ENCODE measurements at regions not wholly inside any gene's neighbourhood (a gene's known extent, or its start where the extent isn't known, plus 50 kb on each side); places are given as distances from the start of the nearest gene placed in this dataset.

GRCh38 chr17:79323566-79323965 lies 248.9 kb downstream of the ENGASE start:
- Histone ChIP-seq H3K9ac (ENCODE audit: low read depth, low read length) (no peak overlapping the region), H4K20me1 (ENCODE audit: insufficient read depth, low read length) (peaks cover 36% of the 10 kb centered on the region), H3K36me3 (ENCODE audit: insufficient read depth, low read length) (no peaks in the 10 kb centered on the region), H3K27me3 (ENCODE audit: insufficient read depth, low read length, poor library complexity) (no peaks in the 10 kb centered on the region), H3K4me1 (ENCODE audit: insufficient read depth, low read length) (no peaks in the 10 kb centered on the region), H3K9me3 (ENCODE audit: insufficient read depth, low read length, severe bottlenecking) (no peaks in the 10 kb centered on the region), H2AFZ (ENCODE audit: low read depth, low read length) (no peak overlapping the region), H3K4me2 (ENCODE audit: insufficient read depth, low read length) (no peak overlapping the region), H3K27ac (ENCODE audit: low read length) (no peak overlapping the region), H3K79me2 (ENCODE audit: insufficient read depth, low read length) (no peaks in the 10 kb centered on the region), H3K4me3 (ENCODE audit: low read depth in 1 of 2, low read length in 2 of 2) (no peak overlapping the region)
- TF ChIP-seq EZH2 (IDR thresholded peaks at IDR 0.05; ENCODE audit: borderline replicate concordance, low read depth, low read length, severe bottlenecking) = no peak
- no peak for ATAC-seq (ENCODE audit: insufficient read depth, low read depth)
- DNase-seq = no peak

- H3K27me3 ChIP-seq (ENCODE audit: insufficient read depth, low read length, poor library complexity) = no peaks in the 10 kb centered on the region
- H4K20me1 ChIP-seq (ENCODE audit: insufficient read depth, low read length) = peaks cover 32% of the 10 kb centered on the region
- H3K4me1 ChIP-seq (ENCODE audit: insufficient read depth, low read length) = no peaks in the 10 kb centered on the region
- DNase-seq = no peak
- no peaks in the 10 kb centered on the region for H3K79me2 ChIP-seq (ENCODE audit: insufficient read depth, low read length)
- H3K36me3 ChIP-seq (ENCODE audit: insufficient read depth, low read length) = no peaks in the 10 kb centered on the region
- H2AFZ ChIP-seq (ENCODE audit: low read depth, low read length) = no peak overlapping the region
- no peak for ATAC-seq (ENCODE audit: insufficient read depth, low read depth)
- no peak overlapping the region for H3K4me2 ChIP-seq (ENCODE audit: insufficient read depth, low read length)
- no peak overlapping the region for H3K4me3 ChIP-seq (ENCODE audit: low read depth in 1 of 2, low read length in 2 of 2)
- no peaks in the 10 kb centered on the region for H3K9me3 ChIP-seq (ENCODE audit: insufficient read depth, low read length, severe bottlenecking)
- no peak overlapping the region for H3K9ac ChIP-seq (ENCODE audit: low read depth, low read length)
- no peak overlapping the region for H3K27ac ChIP-seq (ENCODE audit: low read length)
- TF ChIP-seq CTCF (IDR thresholded peaks at IDR 0.05; ENCODE audit: borderline replicate concordance, extremely low read depth, low read length, poor library complexity, severe bottlenecking) (no peak), EZH2 (IDR thresholded peaks at IDR 0.05; ENCODE audit: borderline replicate concordance, low read depth, low read length, severe bottlenecking) (no peak)
Measured at GRCh38 chr17:79322211-79323123, 247.8 kb downstream of the ENGASE start.

- H3K4me3 ChIP-seq (ENCODE audit: low read depth in 1 of 2, low read length in 2 of 2) = no peak overlapping the region
- no peaks in the 10 kb centered on the region for H3K36me3 ChIP-seq (ENCODE audit: insufficient read depth, low read length)
- H4K20me1 ChIP-seq (ENCODE audit: insufficient read depth, low read length) = peaks cover 21% of the 10 kb centered on the region
- H3K9ac ChIP-seq (ENCODE audit: low read depth, low read length) = no peak overlapping the region
- H2AFZ ChIP-seq (ENCODE audit: low read depth, low read length) = no peak overlapping the region
- no peak overlapping the region for H3K4me2 ChIP-seq (ENCODE audit: insufficient read depth, low read length)
- H3K27ac ChIP-seq (ENCODE audit: low read length) = no peak overlapping the region
- H3K27me3 ChIP-seq (ENCODE audit: insufficient read depth, low read length, poor library complexity) = no peaks in the 10 kb centered on the region
- no peaks in the 10 kb centered on the region for H3K9me3 ChIP-seq (ENCODE audit: insufficient read depth, low read length, severe bottlenecking)
- H3K79me2 ChIP-seq (ENCODE audit: insufficient read depth, low read length) = no peaks in the 10 kb centered on the region
- no peaks in the 10 kb centered on the region for H3K4me1 ChIP-seq (ENCODE audit: insufficient read depth, low read length)
- DNase-seq = no peak
- no peak for TF ChIP-seq CTCF (IDR thresholded peaks at IDR 0.05; ENCODE audit: borderline replicate concordance, extremely low read depth, low read length, poor library complexity, severe bottlenecking)
- ATAC-seq (ENCODE audit: insufficient read depth, low read depth) = no peak
Measured at GRCh38 chr17:79320331-79320730, 245.7 kb downstream of the ENGASE start.

- Histone ChIP-seq H2AFZ (ENCODE audit: low read depth, low read length) (no peak overlapping the region), H3K27me3 (ENCODE audit: insufficient read depth, low read length, poor library complexity) (no peaks in the 10 kb centered on the region), H3K27ac (ENCODE audit: low read length) (no peak overlapping the region), H3K4me3 (ENCODE audit: low read depth in 1 of 2, low read length in 2 of 2) (no peak overlapping the region), H4K20me1 (ENCODE audit: insufficient read depth, low read length) (peaks cover 12% of the 10 kb centered on the region; the same call in 1 of the 2 replicates), H3K79me2 (ENCODE audit: insufficient read depth, low read length) (no peaks in the 10 kb centered on the region), H3K9ac (ENCODE audit: low read depth, low read length) (no peak overlapping the region), H3K4me1 (ENCODE audit: insufficient read depth, low read length) (no peaks in the 10 kb centered on the region), H3K36me3 (ENCODE audit: insufficient read depth, low read length) (no peaks in the 10 kb centered on the region), H3K9me3 (ENCODE audit: insufficient read depth, low read length, severe bottlenecking) (no peaks in the 10 kb centered on the region), H3K4me2 (ENCODE audit: insufficient read depth, low read length) (no peak overlapping the region)
- no peak for ATAC-seq (ENCODE audit: insufficient read depth, low read depth)
- DNase-seq = no peak
- no peak for TF ChIP-seq CTCF (IDR thresholded peaks at IDR 0.05; ENCODE audit: borderline replicate concordance, extremely low read depth, low read length, poor library complexity, severe bottlenecking)
- no peak for TF ChIP-seq EZH2 (IDR thresholded peaks at IDR 0.05; ENCODE audit: borderline replicate concordance, low read depth, low read length, severe bottlenecking)
Measured at GRCh38 chr17:79317916-79318315, 243.3 kb downstream of the ENGASE start.

Measured in DND-41 (cell line).